ENCODE measurements at regions not wholly inside any gene's neighbourhood (a gene's known extent, or its start where the extent isn't known, plus 50 kb on each side); places are given as distances from the start of the nearest gene placed in this dataset.

DNA sequence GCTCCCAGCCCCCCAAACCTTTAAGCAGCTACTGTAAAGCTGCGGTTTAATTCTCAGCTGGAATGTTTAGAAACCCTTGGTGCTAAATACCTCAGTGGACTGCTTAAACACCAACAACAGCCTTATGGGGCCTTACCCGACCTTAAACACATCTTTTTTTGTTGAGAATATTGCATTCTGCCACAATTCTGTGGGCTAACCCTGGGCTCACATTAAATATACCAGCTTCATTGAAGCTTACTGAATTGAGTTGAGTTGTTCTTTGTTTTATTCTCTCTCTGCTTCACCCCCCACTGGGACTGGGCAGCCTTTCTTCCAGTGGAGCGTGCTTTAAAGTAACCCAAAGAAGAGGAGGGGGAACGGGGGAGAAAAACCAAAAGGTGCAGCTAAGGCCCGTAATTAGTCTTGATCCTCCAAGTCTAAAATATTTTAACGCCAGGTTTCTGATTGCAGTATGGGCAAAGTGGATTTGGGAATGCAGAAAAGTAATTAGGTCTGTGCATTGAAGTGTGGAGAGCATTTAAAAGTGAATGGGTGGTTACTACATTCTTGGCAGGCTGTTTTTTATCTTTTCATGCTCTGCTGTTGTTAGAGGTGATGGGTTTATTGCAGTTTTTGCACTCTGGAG, 281.2 kb downstream of the NR2F1-AS1 start:
- H3K9ac ChIP-seq (ENCODE audit: low read depth, low read length, poor library complexity) = no peak overlapping the region
- peak; percentile 92 for DNase-seq (ENCODE audit: low spot score)
- peak overlapping the region; percentile 15 for H3K4me2 ChIP-seq (ENCODE audit: insufficient read depth, low read length, poor library complexity, severe bottlenecking)
- H3K18ac ChIP-seq (ENCODE audit: low read length) = no peak overlapping the region
- H3K14ac ChIP-seq (ENCODE audit: low read length) = no peak overlapping the region
- H2BK12ac ChIP-seq (ENCODE audit: low read length) = no peak overlapping the region
- H2AK5ac ChIP-seq (ENCODE audit: low read depth, low read length) = no peak overlapping the region
- no peak overlapping the region for H4K91ac ChIP-seq (ENCODE audit: low read depth, low read length, poor library complexity)
- no peaks in the 10 kb centered on the region for H3K27me3 ChIP-seq (ENCODE audit: control insufficient read depth in 3 of 3, insufficient read depth in 3 of 3, low read depth in 1 of 3, low read length in 3 of 3)
- no peak overlapping the region for H3K23ac ChIP-seq (ENCODE audit: low read depth, low read length, poor library complexity)
- no peak overlapping the region for H4K8ac ChIP-seq (ENCODE audit: low read depth, low read length)
- H3K4ac ChIP-seq (ENCODE audit: low read length) = no peak overlapping the region
- H2BK120ac ChIP-seq (ENCODE audit: low read depth, low read length) = no peak overlapping the region
- H3K79me1 ChIP-seq (ENCODE audit: low read depth, low read length) = no peaks in the 10 kb centered on the region
- H3K9me3 ChIP-seq (replicated peaks in 1 of 2; ENCODE audit: control insufficient read depth in 2 of 2, insufficient read depth in 1 of 2, low read depth in 1 of 2, low read length in 2 of 2) = no peaks in the 10 kb centered on the region
- H3K4me3 ChIP-seq (ENCODE audit: low read length in 2 of 2) = peak overlapping the region in 1 of 2 donors; percentile 7
- peak overlapping the region; percentile 91 for H3K27ac ChIP-seq (replicated peaks; ENCODE audit: low read length)
- H3K36me3 ChIP-seq (replicated peaks in 1 of 2; ENCODE audit: control insufficient read depth in 2 of 2, insufficient read depth in 2 of 2, low read length in 2 of 2) = no peaks in the 10 kb centered on the region
- H2BK5ac ChIP-seq (ENCODE audit: low read length) = no peak overlapping the region
- WGBS, 2 donors (ENCODE audit: extremely low coverage in 2 of 2, insufficient read length in 2 of 2, insufficient replicate concordance in 1 of 2) = no CpG with 5 or more reads among the region's 6 CpGs
- peaks cover 16 to 30% of the 10 kb centered on the region in 2 donors for H3K4me1 ChIP-seq (ENCODE audit: control insufficient read depth in 2 of 2, insufficient read depth in 1 of 2, low read depth in 1 of 2, low read length in 2 of 2)
- no peak overlapping the region for H2BK15ac ChIP-seq (ENCODE audit: low read length)
- peak overlapping the region; percentile 11 for H2AFZ ChIP-seq (ENCODE audit: low read length)

DNA sequence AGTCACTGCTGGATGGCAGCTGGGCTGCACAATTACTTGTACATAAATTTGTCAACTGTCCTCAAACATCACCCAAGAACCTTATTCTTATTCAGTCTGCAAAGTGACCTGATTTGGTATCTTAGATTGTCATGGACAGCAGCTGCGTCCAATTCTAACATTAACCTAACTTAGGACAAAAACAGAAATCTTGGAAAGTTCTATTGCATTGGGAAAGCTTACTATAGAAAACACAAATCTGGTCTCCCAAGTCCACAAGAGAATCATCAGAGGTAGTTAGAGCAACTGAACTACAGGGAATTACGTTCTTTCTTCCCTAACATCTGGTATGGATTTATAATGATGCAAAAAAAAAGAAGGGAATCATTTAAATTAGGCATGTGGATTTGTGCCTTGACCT, 283.9 kb downstream of the NR2F1-AS1 start:
- Histone ChIP-seq H3K27me3 (ENCODE audit: control insufficient read depth in 3 of 3, insufficient read depth in 3 of 3, low read depth in 1 of 3, low read length in 3 of 3) (no peaks in the 10 kb centered on the region), H4K91ac (ENCODE audit: low read depth, low read length, poor library complexity) (no peak overlapping the region), H3K9ac (ENCODE audit: low read depth, low read length, poor library complexity) (no peak overlapping the region), H2BK12ac (ENCODE audit: low read length) (no peak overlapping the region), H2AFZ (ENCODE audit: low read length) (no peak overlapping the region), H3K4ac (ENCODE audit: low read length) (no peak overlapping the region), H2BK120ac (ENCODE audit: low read depth, low read length) (no peak overlapping the region), H3K27ac (replicated peaks; ENCODE audit: low read length) (no peak overlapping the region), H3K9me3 (replicated peaks in 1 of 2; ENCODE audit: control insufficient read depth in 2 of 2, insufficient read depth in 1 of 2, low read depth in 1 of 2, low read length in 2 of 2) (no peaks in the 10 kb centered on the region), H2BK15ac (ENCODE audit: low read length) (no peak overlapping the region), H3K79me1 (ENCODE audit: low read depth, low read length) (no peaks in the 10 kb centered on the region), H3K14ac (ENCODE audit: low read length) (no peak overlapping the region), H3K36me3 (replicated peaks in 1 of 2; ENCODE audit: control insufficient read depth in 2 of 2, insufficient read depth in 2 of 2, low read length in 2 of 2) (no peaks in the 10 kb centered on the region), H2BK5ac (ENCODE audit: low read length) (no peak overlapping the region), H3K4me3 (ENCODE audit: low read length in 2 of 2) (no peak overlapping the region), H3K23ac (ENCODE audit: low read depth, low read length, poor library complexity) (no peak overlapping the region), H3K18ac (ENCODE audit: low read length) (no peak overlapping the region), H4K8ac (ENCODE audit: low read depth, low read length) (no peak overlapping the region), H3K4me2 (ENCODE audit: insufficient read depth, low read length, poor library complexity, severe bottlenecking) (no peak overlapping the region), H3K4me1 (ENCODE audit: control insufficient read depth in 2 of 2, insufficient read depth in 1 of 2, low read depth in 1 of 2, low read length in 2 of 2) (peaks cover 4 to 19% of the 10 kb centered on the region in 2 donors), H2AK5ac (ENCODE audit: low read depth, low read length) (no peak overlapping the region)
- no peak for DNase-seq (ENCODE audit: low spot score)
- WGBS, 2 donors (ENCODE audit: extremely low coverage in 2 of 2, insufficient read length in 2 of 2, insufficient replicate concordance in 1 of 2) = no CpG with 5 or more reads among the region's 2 CpGs

DNA sequence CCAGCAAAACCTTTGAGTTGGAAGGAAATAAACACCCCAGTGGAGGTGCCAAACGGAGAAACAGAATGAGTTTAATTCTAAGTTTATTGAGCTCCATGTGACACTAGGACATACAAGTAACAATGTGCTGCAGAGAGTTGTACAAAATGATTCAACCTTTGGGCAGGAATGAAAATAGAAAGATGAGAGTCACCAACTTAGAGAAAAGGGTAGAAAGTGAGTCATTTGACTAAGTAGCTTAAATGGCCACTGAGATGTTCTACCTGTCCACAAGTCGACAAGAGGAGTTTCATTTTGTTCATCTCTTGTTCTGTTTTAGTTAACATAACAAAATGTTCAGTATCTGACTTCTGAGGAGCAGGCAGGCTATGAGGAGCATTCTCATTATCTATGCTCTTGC, 284.7 kb downstream of the NR2F1-AS1 start:
- no peak overlapping the region for H3K27ac ChIP-seq (replicated peaks; ENCODE audit: low read length)
- no peak overlapping the region for H3K18ac ChIP-seq (ENCODE audit: low read length)
- no peaks in the 10 kb centered on the region for H3K79me1 ChIP-seq (ENCODE audit: low read depth, low read length)
- peak overlapping the region; percentile 13 for H2AFZ ChIP-seq (ENCODE audit: low read length)
- no peak overlapping the region for H3K4ac ChIP-seq (ENCODE audit: low read length)
- WGBS, 2 donors (ENCODE audit: extremely low coverage in 2 of 2, insufficient read length in 2 of 2, insufficient replicate concordance in 1 of 2) = no CpG with 5 or more reads among the region's 2 CpGs
- no peak for DNase-seq (ENCODE audit: low spot score)
- H4K8ac ChIP-seq (ENCODE audit: low read depth, low read length) = no peak overlapping the region
- no peak overlapping the region for H3K9ac ChIP-seq (ENCODE audit: low read depth, low read length, poor library complexity)
- no peak overlapping the region for H2BK5ac ChIP-seq (ENCODE audit: low read length)
- no peaks in the 10 kb centered on the region for H3K9me3 ChIP-seq (replicated peaks in 1 of 2; ENCODE audit: control insufficient read depth in 2 of 2, insufficient read depth in 1 of 2, low read depth in 1 of 2, low read length in 2 of 2)
- no peak overlapping the region for H4K91ac ChIP-seq (ENCODE audit: low read depth, low read length, poor library complexity)
- H2BK15ac ChIP-seq (ENCODE audit: low read length) = no peak overlapping the region
- no peak overlapping the region for H2BK120ac ChIP-seq (ENCODE audit: low read depth, low read length)
- no peak overlapping the region for H2BK12ac ChIP-seq (ENCODE audit: low read length)
- H3K4me3 ChIP-seq (ENCODE audit: low read length in 2 of 2) = no peak overlapping the region
- H3K27me3 ChIP-seq (ENCODE audit: control insufficient read depth in 3 of 3, insufficient read depth in 3 of 3, low read depth in 1 of 3, low read length in 3 of 3) = no peaks in the 10 kb centered on the region
- no peak overlapping the region for H3K14ac ChIP-seq (ENCODE audit: low read length)
- H3K4me1 ChIP-seq (ENCODE audit: control insufficient read depth in 2 of 2, insufficient read depth in 1 of 2, low read depth in 1 of 2, low read length in 2 of 2) = peaks cover 4 to 17% of the 10 kb centered on the region in 2 donors
- no peak overlapping the region for H3K4me2 ChIP-seq (ENCODE audit: insufficient read depth, low read length, poor library complexity, severe bottlenecking)
- H3K36me3 ChIP-seq (replicated peaks in 1 of 2; ENCODE audit: control insufficient read depth in 2 of 2, insufficient read depth in 2 of 2, low read length in 2 of 2) = no peaks in the 10 kb centered on the region
- no peak overlapping the region for H3K23ac ChIP-seq (ENCODE audit: low read depth, low read length, poor library complexity)
- no peak overlapping the region for H2AK5ac ChIP-seq (ENCODE audit: low read depth, low read length)

DNA sequence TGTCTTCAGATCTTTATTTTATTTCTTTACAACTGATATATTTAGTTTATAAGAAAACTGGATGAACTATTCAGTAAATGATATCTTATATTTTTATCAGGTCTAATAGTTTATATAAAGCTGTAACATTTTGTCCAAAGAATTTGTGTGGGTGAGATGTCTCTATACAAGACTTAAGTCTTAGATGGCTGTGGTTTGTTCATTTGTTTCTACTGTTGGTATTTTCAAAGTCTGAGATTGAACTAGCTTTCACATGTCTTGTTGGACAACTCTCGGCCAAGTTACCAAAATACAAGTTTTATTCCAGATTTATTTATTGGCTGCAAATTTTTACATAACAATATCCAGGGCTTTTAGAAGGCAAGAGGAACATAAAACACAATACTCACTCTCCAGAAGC, 286.0 kb downstream of the NR2F1-AS1 start:
- Histone ChIP-seq H3K4me2 (ENCODE audit: insufficient read depth, low read length, poor library complexity, severe bottlenecking) (no peak overlapping the region), H4K8ac (ENCODE audit: low read depth, low read length) (no peak overlapping the region), H3K9me3 (replicated peaks in 1 of 2; ENCODE audit: control insufficient read depth in 2 of 2, insufficient read depth in 1 of 2, low read depth in 1 of 2, low read length in 2 of 2) (no peaks in the 10 kb centered on the region), H3K9ac (ENCODE audit: low read depth, low read length, poor library complexity) (no peak overlapping the region), H2AFZ (ENCODE audit: low read length) (no peak overlapping the region), H3K79me1 (ENCODE audit: low read depth, low read length) (no peaks in the 10 kb centered on the region), H3K4me1 (ENCODE audit: control insufficient read depth in 2 of 2, insufficient read depth in 1 of 2, low read depth in 1 of 2, low read length in 2 of 2) (peaks cover 4 to 6% of the 10 kb centered on the region in 2 donors), H3K4ac (ENCODE audit: low read length) (no peak overlapping the region), H2BK15ac (ENCODE audit: low read length) (no peak overlapping the region), H3K14ac (ENCODE audit: low read length) (no peak overlapping the region), H4K91ac (ENCODE audit: low read depth, low read length, poor library complexity) (no peak overlapping the region), H3K4me3 (ENCODE audit: low read length in 2 of 2) (no peak overlapping the region), H2BK12ac (ENCODE audit: low read length) (no peak overlapping the region), H3K36me3 (replicated peaks in 1 of 2; ENCODE audit: control insufficient read depth in 2 of 2, insufficient read depth in 2 of 2, low read length in 2 of 2) (no peaks in the 10 kb centered on the region), H3K18ac (ENCODE audit: low read length) (no peak overlapping the region), H3K27me3 (ENCODE audit: control insufficient read depth in 3 of 3, insufficient read depth in 3 of 3, low read depth in 1 of 3, low read length in 3 of 3) (no peaks in the 10 kb centered on the region), H2AK5ac (ENCODE audit: low read depth, low read length) (no peak overlapping the region), H2BK120ac (ENCODE audit: low read depth, low read length) (no peak overlapping the region), H3K27ac (replicated peaks; ENCODE audit: low read length) (no peak overlapping the region), H2BK5ac (ENCODE audit: low read length) (no peak overlapping the region), H3K23ac (ENCODE audit: low read depth, low read length, poor library complexity) (no peak overlapping the region)
- WGBS, 2 donors (ENCODE audit: extremely low coverage in 2 of 2, insufficient read length in 2 of 2, insufficient replicate concordance in 1 of 2) = no CpG with 5 or more reads among the region's 1 CpG
- no peak for DNase-seq (ENCODE audit: low spot score)

Measured in neuronal stem cell (in vitro differentiated cells).